Brain microvascular endothelial cell (primary cell): ENCODE measurements at regions not wholly inside any gene's neighbourhood (a gene's known extent, or its start where the extent isn't known, plus 50 kb on each side); places are given as distances from the start of the nearest gene placed in this dataset.
"Not testable (repeated sequence)": the region's sequence is repeated elsewhere in the genome, so short reads cannot be mapped to it uniquely, and the experiment has no call there.

Experiments
- DNase-seq: peaks from one replicate; pipeline ENCODE4 v3.0.0-alpha.2; 2020
- H3K27ac ChIP-seq: fragments of 250-450 bp; sonication (Bioruptor Pico); 2 replicates; pipeline ENCODE4 v1.5.1; 2020; ENCODE audit warnings: mild to moderate bottlenecking, moderate library complexity
- H3K27me3 ChIP-seq: fragments of 250-450 bp; sonication (Bioruptor Pico); replicated peaks from 2 replicates; pipeline ENCODE4 v1.5.1; 2020; ENCODE audit warnings: mild to moderate bottlenecking
- H3K36me3 ChIP-seq: fragments of 250-450 bp; sonication (Bioruptor Pico); replicated peaks from 2 replicates; pipeline ENCODE4 v1.5.1; 2020; ENCODE audit warnings: mild to moderate bottlenecking
- H3K4me3 ChIP-seq: 2 replicates; pipeline ENCODE4 v1.5.1; 2011; ENCODE audit warnings: low read depth, mild to moderate bottlenecking, control low read depth, low read length, moderate library complexity
- CTCF ChIP-seq: IDR thresholded peaks from 2 replicates; pipeline ENCODE4 v1.5.1; 2011; ENCODE audit warnings: low read depth, mild to moderate bottlenecking, moderate library complexity, low read length, control low read depth, inconsistent platforms; ENCODE audit errors: missing control alignments
- in situ Hi-C: cut with HindIII; loops from 2 replicates; pipeline ENCODE4 v1.10.0; 2017; ENCODE audit warnings: low sequenced_read_pairs, low pct_ligation_motif_present

DNA sequence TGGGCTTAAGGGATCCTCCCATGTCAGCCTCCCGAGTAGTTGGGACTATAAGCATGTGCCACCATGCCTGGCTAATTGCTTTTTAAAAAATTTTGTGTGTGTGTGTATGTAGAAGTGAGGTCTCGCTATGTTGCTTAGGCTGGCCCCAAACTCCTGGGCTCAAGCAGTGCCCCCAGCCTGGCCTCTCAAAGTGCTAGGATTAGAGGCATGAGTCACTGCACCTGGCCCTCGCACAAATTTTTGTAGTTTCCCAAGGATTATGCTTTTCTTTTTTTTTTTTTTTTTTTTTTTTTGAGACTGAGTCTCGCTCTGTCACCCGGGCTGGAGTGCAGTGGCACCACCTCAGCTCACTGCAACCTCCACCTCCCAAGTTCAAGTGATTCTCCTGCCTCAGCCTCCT lies 144.4 kb upstream of the HNRNPU start:
- Histone ChIP-seq H3K36me3 (no peaks in the 10 kb centered on the region), H3K27me3 (no peaks in the 10 kb centered on the region), H3K27ac (no peak overlapping the region), H3K4me3 (no peak overlapping the region)
- in situ Hi-C loops = no loop called here
- no peak for TF ChIP-seq CTCF
- DNase-seq = no peak

- Histone ChIP-seq H3K4me3 (no peak overlapping the region), H3K27me3 (no peaks in the 10 kb centered on the region), H3K36me3 (no peaks in the 10 kb centered on the region), H3K27ac (no peak overlapping the region)
- DNase-seq = no peak
- TF ChIP-seq CTCF = no peak
- in situ Hi-C loops = no loop called here
Measured at GRCh38 chr1:245007852-245008251, 143.5 kb upstream of the HNRNPU start.

- in situ Hi-C loops = no loop called here
- H3K36me3 ChIP-seq = no peaks in the 10 kb centered on the region
- H3K27ac ChIP-seq = no peak overlapping the region
- no peaks in the 10 kb centered on the region for H3K27me3 ChIP-seq
- TF ChIP-seq CTCF = no peak
- DNase-seq = no peak
- H3K4me3 ChIP-seq = no peak overlapping the region
Measured at GRCh38 chr1:245003246-245003645, 138.9 kb upstream of the HNRNPU start.

DNA sequence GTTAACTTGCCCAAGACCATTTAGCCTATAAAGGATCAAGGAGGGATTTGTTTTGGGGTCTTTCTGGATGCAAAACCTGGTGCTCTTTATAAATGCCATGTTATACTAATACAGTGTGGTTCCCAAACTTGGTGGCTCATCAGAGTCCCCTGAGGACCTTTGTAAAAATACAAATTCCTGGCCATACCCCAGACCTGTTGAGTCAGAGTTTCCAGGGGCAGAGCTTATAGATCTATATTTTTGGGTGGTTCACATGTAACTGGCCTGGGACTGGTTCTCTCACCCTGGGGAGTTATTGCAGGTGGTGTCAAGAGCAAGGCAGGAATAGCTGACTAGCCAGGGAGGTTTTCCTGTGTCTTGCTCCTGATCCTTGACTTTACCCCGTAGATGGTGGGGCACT lies 136.9 kb upstream of the HNRNPU start:
- H3K4me3 ChIP-seq = no peak overlapping the region
- in situ Hi-C loops = no loop called here
- no peak for DNase-seq
- no peaks in the 10 kb centered on the region for H3K36me3 ChIP-seq
- H3K27me3 ChIP-seq = no peaks in the 10 kb centered on the region
- no peak for TF ChIP-seq CTCF
- no peak overlapping the region for H3K27ac ChIP-seq

DNA sequence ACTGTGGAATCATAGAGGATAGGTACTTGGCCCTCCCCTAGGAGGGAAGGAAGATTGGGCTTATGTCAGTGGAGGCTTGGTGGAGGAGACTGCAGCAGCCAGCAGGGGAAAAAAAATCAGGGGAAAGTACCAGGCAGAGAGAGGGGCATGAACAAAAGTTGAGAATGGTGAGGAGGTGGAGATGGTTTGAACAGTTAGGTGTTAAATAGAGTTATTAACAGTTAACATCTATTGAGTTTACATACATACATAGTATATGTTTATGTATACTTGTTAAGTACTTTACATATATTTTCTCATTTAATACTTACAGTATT lies 136.5 kb upstream of the HNRNPU start:
- no peak for DNase-seq
- H3K36me3 ChIP-seq = no peaks in the 10 kb centered on the region
- H3K27me3 ChIP-seq = no peaks in the 10 kb centered on the region
- no peak overlapping the region for H3K4me3 ChIP-seq
- in situ Hi-C loops = no loop called here
- H3K27ac ChIP-seq = no peak overlapping the region
- no peak for TF ChIP-seq CTCF

GRCh38 chr1:244999644-245000043 lies 135.3 kb upstream of the HNRNPU start:
- H3K36me3 ChIP-seq, H3K4me3 ChIP-seq, in situ Hi-C loops, H3K27me3 ChIP-seq, H3K27ac ChIP-seq, DNase-seq: not testable (repeated sequence)
